Ishikawa (cell line): ENCODE measurements at regions not wholly inside any gene's neighbourhood (a gene's known extent, or its start where the extent isn't known, plus 50 kb on each side); places are given as distances from the start of the nearest gene placed in this dataset.

Experiments used
- CEBPB ChIP-seq: IDR thresholded peaks from 2 replicates; pipeline ENCODE4 v1.6.1; 2012
- CREB1 ChIP-seq: IDR thresholded peaks from 2 replicates; pipeline ENCODE4 v1.6.1; 2012; ENCODE audit warnings: low read depth
- EGR1 ChIP-seq: IDR thresholded peaks from 2 replicates; pipeline ENCODE4 v1.6.1; 2012
- MAX ChIP-seq: IDR thresholded peaks from 2 replicates; pipeline ENCODE4 v1.6.1; 2012
- NFIC ChIP-seq: IDR thresholded peaks from 2 replicates; pipeline ENCODE4 v1.6.1; 2012
- RAD21 ChIP-seq: IDR thresholded peaks from 2 replicates; pipeline ENCODE4 v1.6.1; 2012; ENCODE audit warnings: low read depth
- REST ChIP-seq: IDR thresholded peaks from 2 replicates; pipeline ENCODE4 v1.6.1; 2012; ENCODE audit warnings: low read depth, mild to moderate bottlenecking
- TAF1 ChIP-seq: IDR thresholded peaks from 2 replicates; pipeline ENCODE4 v1.6.1; 2012; ENCODE audit warnings: low read depth, mild to moderate bottlenecking
- TCF12 ChIP-seq: IDR thresholded peaks from 2 replicates; pipeline ENCODE4 v1.6.1; 2012; ENCODE audit warnings: low read depth
- TEAD4 ChIP-seq: IDR thresholded peaks from 2 replicates; pipeline ENCODE4 v1.6.1; 2012
- USF1 ChIP-seq: IDR thresholded peaks from 2 replicates; pipeline ENCODE4 v1.6.1; 2012
- YY1 ChIP-seq: IDR thresholded peaks from 2 replicates; pipeline ENCODE4 v1.6.1; 2012; ENCODE audit warnings: low read depth

- TF ChIP-seq NFIC: no peak
- no peak for TF ChIP-seq RAD21
- TF ChIP-seq CREB1: no peak
- TF ChIP-seq CEBPB: no peak
These were observed 151.3 kb downstream of the DICER1 start for GRCh38 chr14:95006051-95006450.

- TF ChIP-seq TAF1 (no peak), EGR1 (no peak), TEAD4 (no peak), CEBPB (no peak), REST (no peak), MAX (no peak), NFIC (no peak), USF1 (no peak), CREB1 (no peak)
These were observed 154.0 kb downstream of the DICER1 start for GRCh38 chr14:95003099-95003960.

- no peak for TF ChIP-seq EGR1
- no peak for TF ChIP-seq MAX
- TF ChIP-seq REST: no peak
- TF ChIP-seq CREB1: no peak
- TF ChIP-seq TCF12: no peak
- TF ChIP-seq NFIC: no peak
These were observed 158.6 kb downstream of the DICER1 start for GRCh38 chr14:94998685-94999084.

- TF ChIP-seq YY1: no peak
- TF ChIP-seq USF1: no peak
- TF ChIP-seq EGR1: no peak
- TF ChIP-seq TAF1: no peak
- no peak for TF ChIP-seq TCF12
These were observed 159.2 kb downstream of the DICER1 start for GRCh38 chr14:94998110-94998509.

- TF ChIP-seq TEAD4: no peak
- no peak for TF ChIP-seq TCF12
- no peak for TF ChIP-seq NFIC
These were observed 161.8 kb downstream of the DICER1 start for GRCh38 chr14:94995551-94995950.

- no peak for TF ChIP-seq REST
These were observed 163.1 kb downstream of the DICER1 start for GRCh38 chr14:94994245-94994644.
